Transverse colon (tissue), 4 donors: ENCODE measurements at regions not wholly inside any gene's neighbourhood (a gene's known extent, or its start where the extent isn't known, plus 50 kb on each side); places are given as distances from the start of the nearest gene placed in this dataset.

ENCODE experiments used
- DNase-seq: peaks from one replicate; pipeline ENCODE4 v3.0.0-alpha.2; 2019
- H3K27ac ChIP-seq, 4 donors: fragments of 200-600 bp; sonication (generic); 2 replicates each; pipeline ENCODE4 v1.5.1; 2016 to 2018; ENCODE audit warnings: inconsistent platforms in 4 of 4
- H3K27me3 ChIP-seq: fragments of 200-600 bp; sonication (generic); 2 replicates; pipeline ENCODE4 v1.5.1; 2017; ENCODE audit warnings: inconsistent platforms
- H3K36me3 ChIP-seq, 4 donors: fragments of 200-600 bp; sonication (generic); 2 replicates each; pipeline ENCODE4 v1.5.1; 2017 to 2019; ENCODE audit warnings: inconsistent platforms in 4 of 4
- H3K4me1 ChIP-seq, 4 donors: fragments of 200-600 bp; sonication (generic); 2 replicates each; pipeline ENCODE4 v1.5.1; 2017 to 2020; ENCODE audit warnings: inconsistent platforms in 4 of 4
- H3K4me3 ChIP-seq, 4 donors: fragments of 200-600 bp; sonication (generic); 1 replicate in 1 of 4; 2 replicates in 3 of 4; pipeline versions ENCODE4 v1.5.1 to v1.6.1; 2017 to 2019; ENCODE audit warnings: inconsistent platforms in 4 of 4
- H3K9me3 ChIP-seq, 2 donors: fragments of 200-600 bp; sonication (generic); 2 replicates each; pipeline ENCODE4 v1.5.1; 2017 to 2019; ENCODE audit warnings: inconsistent platforms in 2 of 2
- EP300 ChIP-seq: sonication (generic); formaldehyde crosslinking; IDR thresholded peaks from one replicate; pipeline ENCODE4 v1.6.1; 2017; ENCODE audit warnings: antibody characterized with exemption, low read depth
- POLR2A ChIP-seq: fragments of 450-650 bp; IDR thresholded peaks from one replicate; pipeline ENCODE4 v1.6.1; 2016; ENCODE audit warnings: antibody characterized with exemption, mild to moderate bottlenecking, moderate library complexity
- POLR2AphosphoS5 ChIP-seq, 3 donors: sonication (generic); formaldehyde crosslinking; IDR thresholded peaks; one replicate each; pipeline ENCODE4 v1.6.1; 2016; ENCODE audit warnings: antibody characterized with exemption in 3 of 3
- WGBS, 2 donors: methylation state at CpG; one replicate each; pipeline ENCODE4 v1.1.5; 2018; ENCODE audit warnings: low coverage in 1 of 2; 5-methylcytosine and 5-hydroxymethylcytosine counted together
- in situ Hi-C, 4 donors: fragments of 200-750 bp; cut with MboI; loops; one replicate each; pipeline versions ENCODE4 v1.15.0 to v1.15.1; 2017; ENCODE audit warnings: low sequenced_read_pairs in 3 of 4, low pct_ligation_motif_present in 1 of 4, low pct_unique_long_range_greater_than_20kb in 1 of 4
- intact Hi-C: fragments of 100-400 bp; cut with DNase I; formaldehyde crosslinking; loops from one replicate; pipeline ENCODE4 v1.15.1; 2023; ENCODE audit warnings: low total_unique reads
- TF ChIP-seq, protein P1 (sequence below), 5 experiments: fragments of 200-600 bp in 3 of 5; fragments of 450-650 bp in 2 of 5; sonication (generic) in 3 of 5; IDR thresholded peaks; 1 replicate in 2 of 5; 2 replicates in 3 of 5; pipeline ENCODE4 v1.5.1; 2016 to 2017; ENCODE audit warnings: antibody characterized with exemption in 5 of 5, inconsistent platforms in 3 of 5, mild to moderate bottlenecking in 2 of 5, moderate library complexity in 1 of 5

DNA sequence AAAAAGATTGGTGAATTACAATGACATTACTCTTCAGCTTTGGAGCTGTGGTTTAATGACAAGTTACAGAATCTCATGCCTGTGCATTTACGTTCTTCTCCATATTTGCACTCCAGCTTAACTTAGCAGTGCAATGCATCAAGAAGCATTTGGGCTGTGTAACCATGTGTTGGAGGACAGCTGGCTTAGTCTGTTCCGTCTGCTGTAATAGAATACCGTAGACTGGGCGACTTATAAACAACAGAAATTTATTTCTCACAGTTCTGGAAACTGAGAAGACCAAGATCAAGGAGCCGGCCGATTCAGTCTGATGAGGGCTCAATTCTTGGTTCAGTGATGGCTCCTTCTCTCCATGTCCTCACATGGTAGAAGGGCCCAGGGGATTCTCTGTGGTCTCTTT is 943.5 kb downstream of the BCL11B start:
- 71 to 80% methylated on average over 1 to 6 of the region's 6 CpGs for WGBS, 2 donors
- intact Hi-C loops (no loop called here), in situ Hi-C loops (no loop called here)
- DNase-seq = no peak
- Histone ChIP-seq H3K27me3 (no peaks in the 10 kb centered on the region), H3K4me1 (no peaks in the 10 kb centered on the region), H3K4me3 (no peak overlapping the region), H3K27ac (no peak overlapping the region), H3K9me3 (no peaks in the 10 kb centered on the region), H3K36me3 (no peaks in the 10 kb centered on the region)
- TF ChIP-seq, protein P1, sequence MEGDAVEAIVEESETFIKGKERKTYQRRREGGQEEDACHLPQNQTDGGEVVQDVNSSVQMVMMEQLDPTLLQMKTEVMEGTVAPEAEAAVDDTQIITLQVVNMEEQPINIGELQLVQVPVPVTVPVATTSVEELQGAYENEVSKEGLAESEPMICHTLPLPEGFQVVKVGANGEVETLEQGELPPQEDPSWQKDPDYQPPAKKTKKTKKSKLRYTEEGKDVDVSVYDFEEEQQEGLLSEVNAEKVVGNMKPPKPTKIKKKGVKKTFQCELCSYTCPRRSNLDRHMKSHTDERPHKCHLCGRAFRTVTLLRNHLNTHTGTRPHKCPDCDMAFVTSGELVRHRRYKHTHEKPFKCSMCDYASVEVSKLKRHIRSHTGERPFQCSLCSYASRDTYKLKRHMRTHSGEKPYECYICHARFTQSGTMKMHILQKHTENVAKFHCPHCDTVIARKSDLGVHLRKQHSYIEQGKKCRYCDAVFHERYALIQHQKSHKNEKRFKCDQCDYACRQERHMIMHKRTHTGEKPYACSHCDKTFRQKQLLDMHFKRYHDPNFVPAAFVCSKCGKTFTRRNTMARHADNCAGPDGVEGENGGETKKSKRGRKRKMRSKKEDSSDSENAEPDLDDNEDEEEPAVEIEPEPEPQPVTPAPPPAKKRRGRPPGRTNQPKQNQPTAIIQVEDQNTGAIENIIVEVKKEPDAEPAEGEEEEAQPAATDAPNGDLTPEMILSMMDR (IDR thresholded peaks at IDR 0.05) = no peak
- TF ChIP-seq POLR2A (no peak), POLR2AphosphoS5 (IDR thresholded peaks at IDR 0.05) (no peak), EP300 (no peak)

DNA sequence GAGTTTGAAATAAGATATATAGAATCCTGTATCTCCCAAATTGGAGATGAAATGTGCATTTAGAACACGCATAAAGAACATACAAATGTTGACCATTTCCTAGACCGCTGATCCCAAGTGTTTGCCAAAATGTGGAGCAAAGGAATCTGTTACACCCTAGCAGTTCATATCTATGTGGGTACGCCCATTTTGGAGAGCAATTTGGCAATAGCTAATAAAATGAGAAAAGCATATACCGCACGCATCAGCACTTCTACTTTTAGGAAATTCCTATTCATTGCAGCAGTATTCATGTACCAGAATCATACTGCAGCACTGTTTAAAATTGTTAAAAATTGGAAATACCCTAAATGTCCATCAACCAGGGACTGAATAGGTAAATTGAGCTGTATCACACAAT is 937.8 kb downstream of the BCL11B start:
- Histone ChIP-seq H3K9me3 (no peaks in the 10 kb centered on the region), H3K27me3 (no peaks in the 10 kb centered on the region), H3K4me3 (no peak overlapping the region), H3K36me3 (no peaks in the 10 kb centered on the region), H3K27ac (no peak overlapping the region), H3K4me1 (no peaks in the 10 kb centered on the region)
- 83 to 85% methylated on average over 5 of the region's 5 CpGs for WGBS, 2 donors
- in situ Hi-C loops (no loop called here), intact Hi-C loops (no loop called here)
- no peak for DNase-seq
- TF ChIP-seq, protein P1 (IDR thresholded peaks at IDR 0.05) = no peak
- TF ChIP-seq POLR2A (no peak), POLR2AphosphoS5 (IDR thresholded peaks at IDR 0.05) (no peak), EP300 (no peak)

DNA sequence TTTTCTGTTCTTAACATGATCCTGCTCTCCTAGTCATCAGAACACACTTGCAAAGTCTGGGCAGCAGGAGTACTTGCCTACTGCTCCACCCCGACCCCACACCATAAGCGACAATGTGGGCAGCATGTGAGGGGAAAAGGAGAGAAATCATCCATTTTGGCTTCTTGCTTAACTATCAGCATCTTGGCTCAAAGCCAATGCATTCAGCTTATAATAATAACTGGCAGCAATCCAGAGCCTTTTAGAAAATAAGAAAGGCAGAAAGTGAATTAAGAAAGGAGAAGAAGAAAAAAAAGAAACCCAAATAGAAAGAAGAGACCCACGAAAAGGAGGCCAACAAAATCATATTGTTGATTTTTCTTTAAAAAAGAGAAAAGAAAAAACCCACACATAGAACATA is 930.8 kb downstream of the BCL11B start:
- no peaks in the 10 kb centered on the region for H3K36me3 ChIP-seq
- H3K9me3 ChIP-seq = no peaks in the 10 kb centered on the region
- in situ Hi-C loops = no loop called here
- intact Hi-C loops = no loop called here
- DNase-seq = no peak
- no peak overlapping the region for H3K27ac ChIP-seq
- no peaks in the 10 kb centered on the region for H3K4me1 ChIP-seq
- no peak for TF ChIP-seq EP300
- no peak for TF ChIP-seq POLR2A
- TF ChIP-seq, protein P1 (IDR thresholded peaks at IDR 0.05) = no peak
- TF ChIP-seq POLR2AphosphoS5 (IDR thresholded peaks at IDR 0.05) = no peak
- H3K27me3 ChIP-seq = no peaks in the 10 kb centered on the region
- 64 to 67% methylated on average over 3 of the region's 3 CpGs for WGBS, 2 donors
- no peak overlapping the region for H3K4me3 ChIP-seq

DNA sequence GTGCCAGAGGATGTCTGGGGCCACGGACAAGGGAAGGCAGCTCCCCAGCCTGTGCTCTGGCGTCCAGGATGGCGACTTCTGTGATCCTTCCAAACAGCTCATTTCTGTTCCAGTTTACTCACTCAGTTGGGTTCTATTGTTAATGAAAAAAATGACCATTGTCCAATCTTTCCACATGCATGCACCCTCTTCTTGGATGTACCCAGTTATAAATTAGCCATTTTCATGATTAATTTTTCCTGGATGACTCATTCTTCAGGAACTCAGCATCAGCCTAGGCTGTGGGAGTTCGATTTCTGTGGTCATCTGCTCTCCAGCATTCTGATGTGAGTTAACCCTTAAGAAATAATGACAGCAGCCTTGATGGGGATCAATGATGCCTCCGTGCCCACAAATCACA is 926.8 kb downstream of the BCL11B start:
- TF ChIP-seq, protein P1 (IDR thresholded peaks at IDR 0.05) = no peak
- TF ChIP-seq POLR2A (no peak), EP300 (no peak), POLR2AphosphoS5 (IDR thresholded peaks at IDR 0.05) (no peak)
- H3K27me3 ChIP-seq = no peaks in the 10 kb centered on the region
- no peaks in the 10 kb centered on the region for H3K9me3 ChIP-seq
- no peak overlapping the region for H3K4me3 ChIP-seq
- H3K36me3 ChIP-seq = no peaks in the 10 kb centered on the region
- H3K4me1 ChIP-seq = no peaks in the 10 kb centered on the region
- intact Hi-C loops (no loop called here), in situ Hi-C loops (no loop called here)
- H3K27ac ChIP-seq = no peak overlapping the region
- DNase-seq = no peak
- WGBS, 2 donors = 43 to 58% methylated on average over 2 to 5 of the region's 5 CpGs
